Breast epithelium (tissue), 3 donors: ENCODE measurements at regions not wholly inside any gene's neighbourhood (a gene's known extent, or its start where the extent isn't known, plus 50 kb on each side); places are given as distances from the start of the nearest gene placed in this dataset.

ENCODE experiments used
- POLR2A ChIP-seq: fragments of 450-650 bp; IDR thresholded peaks from one replicate; pipeline ENCODE4 v1.6.1; 2016; ENCODE audit warnings: antibody characterized with exemption, mild to moderate bottlenecking, moderate library complexity
- TF ChIP-seq, protein P1 (sequence below), 3 donors: fragments of 450-650 bp; IDR thresholded peaks; one replicate each; pipeline ENCODE4 v1.5.1; 2016 to 2017; ENCODE audit warnings: antibody characterized with exemption in 3 of 3, mild to moderate bottlenecking in 3 of 3, moderate library complexity in 3 of 3

DNA sequence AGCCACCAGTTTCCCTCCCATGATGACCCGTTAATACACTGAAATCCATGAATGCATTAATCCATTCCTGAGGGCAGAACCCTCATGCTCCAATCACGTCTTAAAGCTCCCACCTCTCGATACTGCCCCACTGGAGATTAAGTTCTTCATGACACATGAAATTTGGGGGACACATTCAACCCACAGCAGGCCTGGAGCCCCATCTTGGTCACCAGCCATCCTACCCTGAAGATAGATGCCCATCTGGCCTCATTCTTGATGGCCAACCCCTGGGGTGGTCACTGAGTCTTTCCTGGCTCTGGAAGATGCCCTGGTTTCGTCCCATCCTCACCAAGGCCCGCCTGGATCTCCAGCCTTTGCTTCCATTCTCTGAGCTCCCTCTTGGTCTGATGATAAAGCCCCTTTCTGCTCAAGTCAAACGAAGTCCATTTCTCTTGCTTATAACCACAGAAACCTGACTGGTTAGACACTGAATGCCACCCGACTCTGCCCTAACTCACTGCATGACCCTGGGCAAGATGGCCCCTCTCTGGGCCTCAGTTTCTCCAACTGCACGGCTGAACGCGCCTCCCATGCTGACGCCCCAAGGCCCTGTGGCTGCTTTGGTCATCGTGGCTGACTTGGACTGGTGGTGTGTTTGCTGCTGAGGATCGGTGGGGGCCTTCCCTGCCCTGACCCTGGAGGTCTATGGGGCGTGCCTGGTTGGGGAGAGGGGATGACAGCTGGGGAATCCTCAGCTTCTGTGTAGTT, 138.4 kb upstream of the IER5L start:
- TF ChIP-seq, protein P1, sequence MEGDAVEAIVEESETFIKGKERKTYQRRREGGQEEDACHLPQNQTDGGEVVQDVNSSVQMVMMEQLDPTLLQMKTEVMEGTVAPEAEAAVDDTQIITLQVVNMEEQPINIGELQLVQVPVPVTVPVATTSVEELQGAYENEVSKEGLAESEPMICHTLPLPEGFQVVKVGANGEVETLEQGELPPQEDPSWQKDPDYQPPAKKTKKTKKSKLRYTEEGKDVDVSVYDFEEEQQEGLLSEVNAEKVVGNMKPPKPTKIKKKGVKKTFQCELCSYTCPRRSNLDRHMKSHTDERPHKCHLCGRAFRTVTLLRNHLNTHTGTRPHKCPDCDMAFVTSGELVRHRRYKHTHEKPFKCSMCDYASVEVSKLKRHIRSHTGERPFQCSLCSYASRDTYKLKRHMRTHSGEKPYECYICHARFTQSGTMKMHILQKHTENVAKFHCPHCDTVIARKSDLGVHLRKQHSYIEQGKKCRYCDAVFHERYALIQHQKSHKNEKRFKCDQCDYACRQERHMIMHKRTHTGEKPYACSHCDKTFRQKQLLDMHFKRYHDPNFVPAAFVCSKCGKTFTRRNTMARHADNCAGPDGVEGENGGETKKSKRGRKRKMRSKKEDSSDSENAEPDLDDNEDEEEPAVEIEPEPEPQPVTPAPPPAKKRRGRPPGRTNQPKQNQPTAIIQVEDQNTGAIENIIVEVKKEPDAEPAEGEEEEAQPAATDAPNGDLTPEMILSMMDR (IDR thresholded peaks at IDR 0.05), result no peak
- TF ChIP-seq POLR2A, result no peak
